Epithelial cell of prostate (primary cell): ENCODE measurements at regions not wholly inside any gene's neighbourhood (a gene's known extent, or its start where the extent isn't known, plus 50 kb on each side); places are given as distances from the start of the nearest gene placed in this dataset.

Experiments used
- DNase-seq: peaks from one replicate; pipeline ENCODE4 v3.0.0-alpha.2; 2011; ENCODE audit warnings: low read depth, low spot score
- H3K27ac ChIP-seq: fragments of 450-650 bp; 2 replicates; pipeline ENCODE4 v1.5.1; 2017; ENCODE audit warnings: mild to moderate bottlenecking

DNA sequence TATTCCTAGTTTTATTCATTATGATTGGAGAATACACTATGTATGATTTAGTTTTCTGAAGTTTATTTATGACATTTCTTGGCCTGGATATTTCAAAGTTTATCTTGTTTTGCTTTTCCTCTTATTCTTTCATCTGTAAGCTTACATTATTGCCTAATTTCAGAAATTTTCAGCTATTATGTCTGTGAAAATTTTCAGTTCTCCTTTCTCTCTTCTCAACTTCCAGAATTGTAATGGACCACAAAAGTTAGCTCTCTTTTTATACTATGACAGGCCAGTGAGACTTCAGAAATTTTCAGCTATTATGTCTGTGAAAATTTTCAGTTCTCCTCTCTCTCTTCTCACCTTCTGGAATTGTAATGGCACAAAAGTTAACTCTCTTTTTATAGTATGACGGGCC is 97.2 kb upstream of the SCN7A start:
- DNase-seq, result no peak
- no peak overlapping the region for H3K27ac ChIP-seq

DNA sequence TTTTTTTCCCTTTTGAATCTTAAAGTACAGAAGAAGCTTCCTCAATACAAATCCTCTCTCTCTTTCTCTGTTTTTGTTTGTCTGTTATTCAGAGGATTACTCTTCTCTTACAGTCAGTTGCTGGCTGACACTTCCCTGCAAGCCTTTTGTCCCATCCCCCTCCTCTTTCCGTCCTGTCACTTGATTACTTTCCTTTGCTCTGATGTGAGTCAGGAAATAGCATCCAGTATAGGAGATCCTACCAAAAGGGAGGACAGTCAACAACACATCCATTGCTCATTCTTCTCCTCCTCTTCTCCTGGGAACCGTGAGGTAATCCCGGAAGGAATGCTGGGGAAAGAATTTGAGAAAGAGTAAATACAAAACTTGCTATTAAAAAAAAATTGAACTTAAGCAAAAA is 79.3 kb upstream of the SCN7A start:
- no peak overlapping the region for H3K27ac ChIP-seq
- no peak for DNase-seq

DNA sequence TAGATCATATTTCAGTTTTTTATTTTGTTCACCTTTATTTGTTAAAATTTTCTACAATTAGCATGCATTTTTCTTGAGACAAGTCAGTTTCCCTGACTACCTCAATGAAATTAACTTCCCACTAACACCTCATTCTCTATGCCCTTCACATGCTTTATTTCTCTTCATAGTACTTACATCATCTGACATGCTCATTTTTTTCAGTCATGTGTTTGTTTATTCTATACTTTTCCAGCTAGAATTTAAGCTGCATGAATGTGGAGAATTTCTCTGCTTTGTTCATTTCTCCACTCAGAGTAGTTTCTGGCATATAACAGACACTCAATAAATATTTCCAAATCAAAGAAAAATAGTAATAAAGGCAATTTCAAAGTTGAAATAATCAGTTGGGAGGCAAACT is 78.9 kb upstream of the SCN7A start:
- no peak for DNase-seq
- H3K27ac ChIP-seq, result no peak overlapping the region

DNA sequence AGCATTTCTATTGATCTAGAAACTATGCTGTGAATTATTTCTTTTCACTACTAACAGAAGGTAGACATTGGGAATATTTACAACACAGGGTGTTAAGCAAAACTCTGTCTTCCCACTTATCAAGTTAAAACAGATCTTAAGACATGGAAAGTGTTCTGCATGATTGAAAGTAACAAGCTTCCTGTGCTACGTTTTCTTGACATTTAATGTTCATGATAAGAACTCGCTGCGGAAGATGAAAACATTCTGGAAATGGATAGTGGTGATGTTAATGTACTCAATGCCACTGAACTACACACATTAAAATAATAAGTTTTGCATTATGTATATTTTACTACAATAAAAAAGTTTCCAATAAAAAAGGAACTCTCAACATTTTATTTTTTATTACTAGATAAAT is 74.4 kb upstream of the SCN7A start:
- DNase-seq, result no peak
- no peak overlapping the region for H3K27ac ChIP-seq

DNA sequence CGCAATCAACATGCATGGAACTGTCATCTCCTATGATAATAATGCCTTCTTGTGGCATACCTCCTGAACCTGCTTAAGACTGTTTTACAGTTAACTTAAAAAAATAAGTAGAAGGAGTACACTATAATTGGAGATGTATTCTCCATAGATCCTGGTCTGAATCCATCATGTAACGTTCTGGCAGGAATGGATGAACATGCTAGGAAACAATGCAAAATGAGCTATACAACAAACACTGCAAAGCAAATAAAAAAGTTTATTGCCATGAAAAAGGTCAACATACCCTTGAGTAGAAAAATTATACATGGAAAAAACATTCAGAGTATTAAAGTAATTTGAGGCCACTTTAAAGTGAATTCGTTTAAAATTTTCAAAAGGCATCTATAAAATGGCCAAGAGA is 71.5 kb upstream of the SCN7A start:
- DNase-seq, result no peak
- H3K27ac ChIP-seq, result no peak overlapping the region

DNA sequence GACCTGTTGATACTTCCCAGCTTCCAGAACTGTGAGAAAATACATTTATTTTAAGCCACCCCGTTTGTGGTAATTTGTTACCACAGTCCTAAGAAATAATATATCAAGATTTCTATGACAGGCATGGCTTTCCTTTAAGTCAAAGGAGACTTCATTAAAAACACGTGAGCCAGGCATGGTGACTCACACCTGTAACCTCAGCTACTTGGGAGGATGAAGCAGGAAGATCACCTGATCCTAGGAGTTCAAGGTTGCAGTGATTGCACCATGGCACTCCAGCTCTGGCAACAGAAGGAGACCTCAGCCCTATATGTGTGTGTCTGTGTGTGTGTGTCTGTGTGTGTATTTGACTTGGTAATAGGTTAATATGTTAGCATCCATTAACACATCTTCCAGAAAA is 69.8 kb upstream of the SCN7A start:
- no peak for DNase-seq

DNA sequence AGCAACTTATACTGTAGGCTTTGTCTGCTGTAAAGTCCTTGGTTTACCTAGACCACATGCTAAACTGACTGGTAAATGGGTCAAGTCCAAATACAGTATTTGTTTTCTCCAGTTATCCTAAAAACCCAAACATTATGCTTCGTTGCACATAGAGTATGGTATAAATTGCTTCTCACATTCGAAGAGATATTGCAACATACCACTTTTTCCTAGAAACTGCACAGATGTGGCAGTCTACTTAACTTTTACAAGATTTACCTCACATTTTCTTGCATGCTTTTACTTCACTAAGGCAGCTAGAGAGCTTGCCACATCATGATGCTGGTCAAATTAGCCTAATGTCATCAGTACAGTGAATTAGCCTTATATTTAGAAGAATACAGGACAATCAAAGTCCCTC is 66.0 kb upstream of the SCN7A start:
- no peak for DNase-seq

More for the DNA sequence above, 69.8 kb upstream of the SCN7A start:
- H3K27ac ChIP-seq, result no peak overlapping the region

DNA sequence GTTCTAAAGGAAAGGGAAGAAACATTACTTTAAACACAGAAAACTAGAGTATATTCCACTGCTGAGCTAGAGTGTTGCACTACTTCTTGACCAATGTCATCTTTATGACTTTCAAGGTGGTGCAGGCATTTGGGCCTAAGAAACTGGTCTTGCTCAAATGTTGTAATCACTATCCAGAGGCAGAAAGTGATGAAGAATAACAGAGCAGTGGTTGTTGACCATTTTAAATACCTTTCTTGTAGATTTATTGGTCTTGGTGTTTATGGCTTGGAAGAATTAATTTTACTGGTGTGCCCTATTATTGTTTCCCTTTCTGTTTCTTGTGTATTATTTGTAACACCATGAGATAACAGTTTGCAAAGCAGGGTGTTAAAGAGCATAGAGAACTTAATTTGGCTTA is 56.9 kb upstream of the SCN7A start:
- no peak overlapping the region for H3K27ac ChIP-seq
- DNase-seq, result no peak

More for the DNA sequence above, 66.0 kb upstream of the SCN7A start:
- H3K27ac ChIP-seq, result no peak overlapping the region

DNA sequence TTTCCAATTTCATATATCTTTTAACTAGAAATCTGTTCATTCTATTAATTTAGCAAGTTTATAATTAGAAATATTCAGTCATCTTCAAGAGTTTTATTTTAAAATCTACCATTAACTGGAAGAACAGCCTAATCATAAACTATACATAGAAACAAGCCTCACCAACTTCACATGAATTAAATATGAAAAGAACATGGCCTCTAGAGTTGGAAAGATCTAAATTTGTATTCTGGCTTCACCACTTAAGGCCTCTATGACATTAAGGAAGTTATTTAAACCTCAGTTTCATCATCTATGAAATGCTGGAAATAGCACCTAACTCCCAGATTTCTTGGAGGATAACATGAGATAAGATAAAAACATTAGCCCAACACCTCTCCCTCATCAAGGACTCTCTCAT is 51.4 kb upstream of the SCN7A start:
- no peak for DNase-seq
- no peak overlapping the region for H3K27ac ChIP-seq
